Neural progenitor cell (in vitro differentiated cells): ENCODE measurements at regions not wholly inside any gene's neighbourhood (a gene's known extent, or its start where the extent isn't known, plus 50 kb on each side); places are given as distances from the start of the nearest gene placed in this dataset.
"Not testable (repeated sequence)": the region's sequence is repeated elsewhere in the genome, so short reads cannot be mapped to it uniquely, and the experiment has no call there.

ENCODE experiments used
- DNase-seq: peaks from one replicate; pipeline ENCODE4 v3.0.0-alpha.2; 2016; ENCODE audit warnings: low spot score
- H2AFZ ChIP-seq: fragments of 200-600 bp; sonication (generic); replicated peaks from 2 replicates; pipeline ENCODE4 v1.6.1; 2016; ENCODE audit warnings: antibody characterized with exemption
- H3F3A ChIP-seq: fragments of 200-600 bp; sonication (generic); 2 replicates; pipeline ENCODE4 v1.6.1; 2016; ENCODE audit warnings: antibody characterized with exemption, low read depth
- H3K27ac ChIP-seq: fragments of 200-600 bp; sonication (generic); 2 replicates; pipeline ENCODE4 v1.5.1; 2016; ENCODE audit warnings: mild to moderate bottlenecking
- H3K27me3 ChIP-seq: fragments of 200-600 bp; sonication (generic); 2 replicates; pipeline ENCODE4 v1.6.1; 2016; ENCODE audit warnings: mild to moderate bottlenecking, moderate library complexity
- H3K36me3 ChIP-seq: fragments of 200-600 bp; sonication (generic); 2 replicates; pipeline ENCODE4 v1.5.1; 2016
- H3K4me1 ChIP-seq: fragments of 200-600 bp; sonication (generic); 2 replicates; pipeline ENCODE4 v1.6.1; 2016; ENCODE audit warnings: mixed run types
- H3K4me2 ChIP-seq: fragments of 200-600 bp; sonication (generic); 2 replicates; pipeline ENCODE4 v1.6.1; 2016
- H3K4me3 ChIP-seq: fragments of 200-600 bp; sonication (generic); 2 replicates; pipeline ENCODE4 v1.5.1; 2016
- H3K79me2 ChIP-seq: fragments of 200-600 bp; sonication (generic); 2 replicates; pipeline ENCODE4 v1.6.1; 2016; ENCODE audit warnings: low read depth
- H3K9ac ChIP-seq: fragments of 200-600 bp; sonication (generic); 2 replicates; pipeline ENCODE4 v1.6.1; 2016
- H3K9me3 ChIP-seq: fragments of 200-600 bp; sonication (generic); 2 replicates; pipeline ENCODE4 v1.5.1; 2016; ENCODE audit warnings: low read depth
- H4K20me1 ChIP-seq: fragments of 200-600 bp; sonication (generic); 2 replicates; pipeline ENCODE4 v1.6.1; 2016; ENCODE audit warnings: low read depth
- H3K27ac Mint-ChIP-seq: 3 replicates; pipeline ENCODE4 v1.8.0; 2021; ENCODE audit warnings: mixed read lengths
- H3K27me3 Mint-ChIP-seq: 2 replicates; pipeline ENCODE4 v1.8.0; 2022; ENCODE audit warnings: low read depth, mild to moderate bottlenecking, inconsistent platforms, moderate library complexity, mixed read lengths; ENCODE audit not compliant: insufficient read depth
- H3K36me3 Mint-ChIP-seq: 3 replicates; pipeline ENCODE4 v1.8.0; 2021; ENCODE audit warnings: mixed read lengths
- H3K4me1 Mint-ChIP-seq: 3 replicates; pipeline ENCODE4 v1.8.0; 2021; ENCODE audit warnings: mixed read lengths
- H3K4me3 Mint-ChIP-seq: 3 replicates; pipeline ENCODE4 v1.8.0; 2021; ENCODE audit warnings: mild to moderate bottlenecking, moderate library complexity, mixed read lengths
- H3K9me3 Mint-ChIP-seq: 3 replicates; pipeline ENCODE4 v1.8.0; 2020; ENCODE audit warnings: mixed read lengths
- CTCF ChIP-seq: fragments of 200-600 bp; sonication (generic); IDR thresholded peaks from 2 replicates; pipeline ENCODE4 v1.5.1; 2017; ENCODE audit warnings: antibody characterized with exemption, mild to moderate bottlenecking
- EZH2 ChIP-seq: fragments of 200-600 bp; sonication (generic); IDR thresholded peaks from 2 replicates; pipeline ENCODE4 v1.6.1; 2017; ENCODE audit warnings: antibody characterized with exemption, mild to moderate bottlenecking, moderate library complexity
- EZH2phosphoT487 ChIP-seq: fragments of 200-600 bp; sonication (generic); IDR thresholded peaks from 2 replicates; pipeline ENCODE4 v1.6.1; 2017; ENCODE audit warnings: antibody characterized with exemption

- peaks cover 5% of the 10 kb centered on the region for H3K4me1 Mint-ChIP-seq
- no peaks in the 10 kb centered on the region for H4K20me1 ChIP-seq
Measured at GRCh38 chr2:192901446-192901845, 706.7 kb upstream of the TMEFF2 start.

GRCh38 chr2:192899466-192899865 lies 704.7 kb upstream of the TMEFF2 start:
- Histone ChIP-seq H3K36me3 (no peaks in the 10 kb centered on the region), H3K27ac (no peak overlapping the region), H3K9me3 (no peaks in the 10 kb centered on the region), H3K27me3 (no peaks in the 10 kb centered on the region), H3F3A (no peaks in the 10 kb centered on the region), H3K79me2 (no peaks in the 10 kb centered on the region), H3K9ac (no peak overlapping the region), H3K4me2 (no peak overlapping the region), H3K4me1 (no peaks in the 10 kb centered on the region), H3K4me3 (no peak overlapping the region), H4K20me1 (no peaks in the 10 kb centered on the region), H2AFZ (no peak overlapping the region)
- Mint-ChIP-seq H3K4me1 (peaks cover 5% of the 10 kb centered on the region), H3K4me3 (no peak overlapping the region), H3K36me3 (no peaks in the 10 kb centered on the region), H3K27me3 (no peaks in the 10 kb centered on the region), H3K9me3 (no peaks in the 10 kb centered on the region), H3K27ac (no peak overlapping the region)
- TF ChIP-seq EZH2phosphoT487 (no peak), CTCF (no peak), EZH2 (no peak)
- DNase-seq = peak; percentile 6

More at GRCh38 chr2:192901446-192901845, 706.7 kb upstream of the TMEFF2 start:
- Histone ChIP-seq H3K27ac (no peak overlapping the region), H3K79me2 (no peaks in the 10 kb centered on the region), H3F3A (no peaks in the 10 kb centered on the region), H3K36me3 (no peaks in the 10 kb centered on the region), H3K9me3 (no peaks in the 10 kb centered on the region), H2AFZ (no peak overlapping the region), H3K4me1 (no peaks in the 10 kb centered on the region), H3K9ac (no peak overlapping the region), H3K4me2 (no peak overlapping the region), H3K27me3 (no peaks in the 10 kb centered on the region), H3K4me3 (no peak overlapping the region)
- TF ChIP-seq CTCF (no peak), EZH2 (no peak), EZH2phosphoT487 (no peak)
- no peaks in the 10 kb centered on the region for H3K9me3 Mint-ChIP-seq
- DNase-seq = no peak
- no peak overlapping the region for H3K4me3 Mint-ChIP-seq
- H3K27ac Mint-ChIP-seq = no peak overlapping the region
- H3K36me3 Mint-ChIP-seq = no peaks in the 10 kb centered on the region
- no peaks in the 10 kb centered on the region for H3K27me3 Mint-ChIP-seq

GRCh38 chr2:192893976-192894375 lies 699.2 kb upstream of the TMEFF2 start:
- not testable (repeated sequence) for H3K27ac Mint-ChIP-seq, H3K9me3 Mint-ChIP-seq, H3K27me3 Mint-ChIP-seq, H3F3A ChIP-seq, H3K4me3 ChIP-seq, H3K4me1 ChIP-seq, H3K79me2 ChIP-seq, H3K36me3 ChIP-seq, H3K9ac ChIP-seq, DNase-seq, H3K4me3 Mint-ChIP-seq, H3K27me3 ChIP-seq, H4K20me1 ChIP-seq, H3K27ac ChIP-seq, H3K36me3 Mint-ChIP-seq, H2AFZ ChIP-seq, H3K4me2 ChIP-seq, H3K4me1 Mint-ChIP-seq, H3K9me3 ChIP-seq

- DNase-seq = no peak
- Mint-ChIP-seq H3K27ac (no peak overlapping the region), H3K9me3 (no peaks in the 10 kb centered on the region), H3K27me3 (peaks cover 2% of the 10 kb centered on the region), H3K36me3 (no peaks in the 10 kb centered on the region), H3K4me1 (no peaks in the 10 kb centered on the region), H3K4me3 (no peak overlapping the region)
- Histone ChIP-seq H3K4me1 (no peaks in the 10 kb centered on the region), H3K9ac (no peak overlapping the region), H3F3A (no peaks in the 10 kb centered on the region), H4K20me1 (no peaks in the 10 kb centered on the region), H3K27me3 (no peaks in the 10 kb centered on the region), H3K27ac (no peak overlapping the region), H3K9me3 (no peaks in the 10 kb centered on the region), H3K79me2 (no peaks in the 10 kb centered on the region), H3K4me3 (no peak overlapping the region), H3K36me3 (no peaks in the 10 kb centered on the region), H3K4me2 (no peak overlapping the region), H2AFZ (no peak overlapping the region)
- TF ChIP-seq EZH2phosphoT487 = no peak
- no peak for TF ChIP-seq CTCF
- no peak for TF ChIP-seq EZH2
Measured at GRCh38 chr2:192888109-192888508, 693.4 kb upstream of the TMEFF2 start.
